ENCODE measurements at regions not wholly inside any gene's neighbourhood (a gene's known extent, or its start where the extent isn't known, plus 50 kb on each side); places are given as distances from the start of the nearest gene placed in this dataset.

- Histone ChIP-seq H3K4me3 (ENCODE audit: low read length) (no peak overlapping the region), H3K36me3 (ENCODE audit: insufficient read depth, low read length) (no peaks in the 10 kb centered on the region), H3K27ac (ENCODE audit: low read depth in 1 of 2, low read length in 2 of 2) (no peak overlapping the region), H3K9me3 (ENCODE audit: control insufficient read depth in 1 of 2, insufficient read depth in 1 of 2, low read length in 2 of 2) (no peaks in the 10 kb centered on the region), H3K4me1 (ENCODE audit: insufficient read depth, low read length) (peaks cover 6% of the 10 kb centered on the region), H3K27me3 (ENCODE audit: control insufficient read depth in 1 of 2, insufficient read depth in 2 of 2, low read length in 2 of 2) (peaks cover 9 to 32% of the 10 kb centered on the region in 2 experiments)
- no peak overlapping the region for H3K4me3 Mint-ChIP-seq
- DNase-seq (no peak), ATAC-seq (ENCODE audit: poor library complexity) (no peak)
- H3K27me3 Mint-ChIP-seq = peaks cover 64% of the 10 kb centered on the region
- H3K9me3 Mint-ChIP-seq = no peaks in the 10 kb centered on the region
- ChIA-PET CTCF (no interaction called here), POLR2A (no interaction called here)
- peaks cover 8% of the 10 kb centered on the region for H3K4me1 Mint-ChIP-seq (ENCODE audit: low read depth)
- no peaks in the 10 kb centered on the region for H3K36me3 Mint-ChIP-seq (ENCODE audit: low read depth)
- H3K27ac Mint-ChIP-seq = no peak overlapping the region
- no peak for TF ChIP-seq CTCF (IDR thresholded peaks at IDR 0.05)
- intact Hi-C loops (cut with DNase I, micrococcal nuclease) = no loop called here
These were observed 184.5 kb upstream of the TSC22D2 start for GRCh38 chr3:150223558-150223957.

- Mint-ChIP-seq H3K9me3 (no peaks in the 10 kb centered on the region), H3K36me3 (ENCODE audit: low read depth) (no peaks in the 10 kb centered on the region), H3K4me3 (no peak overlapping the region), H3K4me1 (ENCODE audit: low read depth) (peaks cover 8% of the 10 kb centered on the region), H3K27ac (no peak overlapping the region), H3K27me3 (peaks cover 69% of the 10 kb centered on the region)
- no peak overlapping the region for H3K4me3 ChIP-seq (ENCODE audit: low read length)
- ATAC-seq (ENCODE audit: poor library complexity) (no peak), DNase-seq (no peak)
- intact Hi-C loops (cut with DNase I, micrococcal nuclease) = no loop called here
- TF ChIP-seq CTCF (IDR thresholded peaks at IDR 0.05) = no peak
- H3K27me3 ChIP-seq (ENCODE audit: control insufficient read depth in 1 of 2, insufficient read depth in 2 of 2, low read length in 2 of 2) = peaks cover 9 to 32% of the 10 kb centered on the region in 2 experiments
- ChIA-PET POLR2A (no interaction called here), CTCF (no interaction called here)
- H3K4me1 ChIP-seq (ENCODE audit: insufficient read depth, low read length) = peaks cover 6% of the 10 kb centered on the region
- H3K36me3 ChIP-seq (ENCODE audit: insufficient read depth, low read length) = no peaks in the 10 kb centered on the region
- peaks cover 0 to under 1% of the 10 kb centered on the region in 2 experiments for H3K9me3 ChIP-seq (ENCODE audit: control insufficient read depth in 1 of 2, insufficient read depth in 1 of 2, low read length in 2 of 2)
- no peak overlapping the region for H3K27ac ChIP-seq (ENCODE audit: low read depth in 1 of 2, low read length in 2 of 2)
These were observed 185.2 kb upstream of the TSC22D2 start for GRCh38 chr3:150222691-150223489.

- Mint-ChIP-seq H3K9me3 (no peaks in the 10 kb centered on the region), H3K4me3 (no peak overlapping the region), H3K36me3 (ENCODE audit: low read depth) (no peaks in the 10 kb centered on the region), H3K27ac (no peak overlapping the region), H3K27me3 (peaks cover 74% of the 10 kb centered on the region), H3K4me1 (ENCODE audit: low read depth) (peaks cover 8% of the 10 kb centered on the region)
- CTCF ChIA-PET = no interaction called here
- no peak for ATAC-seq (ENCODE audit: poor library complexity)
- DNase-seq = no peak
- H3K4me3 ChIP-seq (ENCODE audit: low read length) = no peak overlapping the region
- peaks cover 6% of the 10 kb centered on the region for H3K4me1 ChIP-seq (ENCODE audit: insufficient read depth, low read length)
- POLR2A ChIA-PET = no interaction called here
- peaks cover 0 to 5% of the 10 kb centered on the region in 2 experiments for H3K9me3 ChIP-seq (ENCODE audit: control insufficient read depth in 1 of 2, insufficient read depth in 1 of 2, low read length in 2 of 2)
- H3K36me3 ChIP-seq (ENCODE audit: insufficient read depth, low read length) = no peaks in the 10 kb centered on the region
- peaks cover 9 to 31% of the 10 kb centered on the region in 2 experiments for H3K27me3 ChIP-seq (ENCODE audit: control insufficient read depth in 1 of 2, insufficient read depth in 2 of 2, low read length in 2 of 2)
- H3K27ac ChIP-seq (ENCODE audit: low read depth in 1 of 2, low read length in 2 of 2) = no peak overlapping the region
- intact Hi-C loops (cut with DNase I, micrococcal nuclease) = loop anchor here (1.0 to 2.0 kb wide), 3 partner anchors 255 to 286 kb away; no protein-coding TSS in a partner anchor
- TF ChIP-seq CTCF (IDR thresholded peaks at IDR 0.05) = no peak
These were observed 186.1 kb upstream of the TSC22D2 start for GRCh38 chr3:150221904-150222523.
